H1 (cell line): ENCODE measurements at regions not wholly inside any gene's neighbourhood (a gene's known extent, or its start where the extent isn't known, plus 50 kb on each side); places are given as distances from the start of the nearest gene placed in this dataset.

ENCODE experiments used
- CTCF ChIA-PET: fragments of 300-600 bp; sonication (Branson Sonifier 250); formaldehyde crosslinking; loops from one replicate; lab custom pipeline; 2021; ENCODE audit not compliant: partially characterized antibody; lab: Charles Lee
- POLR2A ChIA-PET: fragments of 300-600 bp; sonication (Branson Sonifier 250); formaldehyde crosslinking; loops from one replicate; lab custom pipeline; 2021; ENCODE audit warnings: inconsistent platforms; ENCODE audit not compliant: partially characterized antibody; lab: Charles Lee
- DNase-seq, 2 experiments: peaks; one replicate each; pipeline versions ENCODE4 v3.0.0 to v3.0.0-alpha.2; 2010 to 2022; ENCODE audit warnings: low spot score in 2 of 2, low read depth in 1 of 2, mixed read lengths in 1 of 2
- FAIRE-seq: peaks from 2 replicates; lab custom pipeline; 2011; peaks lifted over from hg19 to GRCh38; lab: Jason Lieb, UNC
- H2AFZ ChIP-seq: 2 replicates; pipeline ENCODE4 v1.8.1; 2012; ENCODE audit warnings: low read length, inconsistent platforms
- H2AK5ac ChIP-seq: 2 replicates; pipeline ENCODE4 v1.6.1; 2013; ENCODE audit warnings: low read depth, low read length
- H2BK120ac ChIP-seq: replicated peaks from 2 replicates; pipeline ENCODE3; 2013; ENCODE audit warnings: low read depth, low read length, inconsistent platforms
- H2BK12ac ChIP-seq: 2 replicates; pipeline ENCODE4 v1.6.1; 2013; ENCODE audit warnings: low read depth, low read length
- H2BK15ac ChIP-seq: 2 replicates; pipeline ENCODE4 v1.6.1; 2013; ENCODE audit warnings: low read length
- H2BK20ac ChIP-seq: 2 replicates; pipeline ENCODE4 v1.6.1; 2013; ENCODE audit warnings: low read length
- H2BK5ac ChIP-seq: 2 replicates; pipeline ENCODE4 v1.6.1; 2013; ENCODE audit warnings: low read depth, low read length
- H3K14ac ChIP-seq: 2 replicates; pipeline ENCODE4 v1.6.1; 2013; ENCODE audit warnings: inconsistent platforms; ENCODE audit not compliant: insufficient read length
- H3K18ac ChIP-seq: 2 replicates; pipeline ENCODE4 v1.6.1; 2013; ENCODE audit warnings: low read length; ENCODE audit errors: extremely low read depth
- H3K23ac ChIP-seq: 2 replicates; pipeline ENCODE4 v1.6.1; 2013; ENCODE audit warnings: inconsistent platforms; ENCODE audit not compliant: insufficient read length
- H3K23me2 ChIP-seq: 2 replicates; pipeline ENCODE4 v1.6.1; 2013; ENCODE audit warnings: low read depth, low read length
- H3K27ac ChIP-seq: 2 replicates; pipeline ENCODE4 v1.6.1; 2011; ENCODE audit warnings: low read depth, low read length, inconsistent platforms
- H3K27me3 ChIP-seq, 4 experiments: replicated peaks in 1 of 4; 1 replicate in 1 of 4; 2 replicates in 3 of 4; pipeline versions ENCODE4 v1.6.1 to v1.8.1; 2011 to 2013; ENCODE audit warnings: low read length in 3 of 4, mild to moderate bottlenecking in 3 of 4, inconsistent platforms in 2 of 4, mixed read lengths in 2 of 4, moderate library complexity in 1 of 4; ENCODE audit not compliant: control insufficient read depth in 3 of 4, insufficient read depth in 3 of 4; ENCODE audit errors: extremely low read depth in 1 of 4
- H3K36me3 ChIP-seq, 4 experiments: 2 replicates each; pipeline versions ENCODE4 v1.6.1 to v1.8.1; 2011 to 2013; ENCODE audit warnings: mild to moderate bottlenecking in 4 of 4, low read length in 3 of 4, moderate library complexity in 2 of 4, control low read depth in 1 of 4, inconsistent platforms in 1 of 4; ENCODE audit not compliant: insufficient read depth in 4 of 4, control insufficient read depth in 2 of 4
- H3K4ac ChIP-seq: replicated peaks from 2 replicates; pipeline ENCODE3; 2013; ENCODE audit warnings: low read length, low read depth, mixed read lengths, inconsistent platforms; ENCODE audit not compliant: insufficient read length
- H3K4me1 ChIP-seq, 4 experiments: replicated peaks in 1 of 4; 1 replicate in 1 of 4; 2 replicates in 3 of 4; pipeline versions ENCODE4 v1.6.1 to v1.8.1; 2011 to 2013; ENCODE audit warnings: low read length in 3 of 4, inconsistent platforms in 2 of 4, mixed read lengths in 1 of 4; ENCODE audit not compliant: insufficient read depth in 4 of 4, control insufficient read depth in 3 of 4
- H3K4me2 ChIP-seq, 2 experiments: 2 replicates each; pipeline versions ENCODE4 v1.6.1 to v1.8.1; 2011 to 2013; ENCODE audit warnings: low read depth in 2 of 2, low read length in 2 of 2, control low read depth in 1 of 2, inconsistent platforms in 1 of 2, mild to moderate bottlenecking in 1 of 2; ENCODE audit not compliant: insufficient read depth in 1 of 2
- H3K4me3 ChIP-seq, 4 experiments: fragments of 200-600, 300-600 bp in 1 of 4; sonication (generic), shearing (Covaris generic), sonication (Bioruptor Twin) in 1 of 4; 2 replicates each; pipeline versions ENCODE4 v1.5.1 to v1.8.1; 2011 to 2016; ENCODE audit warnings: low read length in 4 of 4, low read depth in 3 of 4, control low read depth in 2 of 4, inconsistent platforms in 2 of 4, mild to moderate bottlenecking in 2 of 4, mixed read lengths in 1 of 4, moderate library complexity in 1 of 4; ENCODE audit not compliant: insufficient read depth in 2 of 4; ENCODE audit errors: extremely low read depth in 1 of 4
- H3K56ac ChIP-seq: replicated peaks from 2 replicates; pipeline ENCODE3; 2013; ENCODE audit warnings: low read depth, mild to moderate bottlenecking, mixed read lengths, low read length, inconsistent platforms; ENCODE audit not compliant: insufficient read length
- H3K79me1 ChIP-seq: 2 replicates; pipeline ENCODE4 v1.6.1; 2013; ENCODE audit warnings: low read depth, low read length, control low read depth
- H3K79me2 ChIP-seq, 2 experiments: 2 replicates each; pipeline versions ENCODE4 v1.6.1 to v1.8.1; 2012 to 2013; ENCODE audit warnings: low read length in 2 of 2, mild to moderate bottlenecking in 2 of 2, inconsistent platforms in 1 of 2; ENCODE audit not compliant: insufficient read depth in 2 of 2, control insufficient read depth in 1 of 2
- H3K9ac ChIP-seq, 4 experiments: replicated peaks in 1 of 4; 1 replicate in 1 of 4; 2 replicates in 3 of 4; pipeline versions ENCODE4 v1.6.1 to v1.8.1; 2011 to 2013; ENCODE audit warnings: low read depth in 3 of 4, low read length in 3 of 4, control low read depth in 2 of 4, mild to moderate bottlenecking in 2 of 4, moderate library complexity in 2 of 4, inconsistent platforms in 1 of 4; ENCODE audit errors: extremely low read depth in 1 of 4
- H3K9me3 ChIP-seq, 2 experiments: 2 replicates each; pipeline versions ENCODE4 v1.6.1 to v1.8.1; 2012 to 2013; ENCODE audit warnings: mild to moderate bottlenecking in 2 of 2, moderate library complexity in 2 of 2, control low read depth in 1 of 2, inconsistent platforms in 1 of 2, low read depth in 1 of 2, low read length in 1 of 2, mixed read lengths in 1 of 2; ENCODE audit not compliant: insufficient read depth in 2 of 2
- H4K20me1 ChIP-seq, 2 experiments: replicated peaks in 1 of 2; 2 replicates each; pipeline versions ENCODE3 to v1.8.1; 2011 to 2013; ENCODE audit warnings: inconsistent platforms in 2 of 2, low read length in 2 of 2, mild to moderate bottlenecking in 1 of 2; ENCODE audit not compliant: insufficient read depth in 2 of 2, control insufficient read depth in 1 of 2
- H4K5ac ChIP-seq: 2 replicates; pipeline ENCODE4 v1.6.1; 2013; ENCODE audit warnings: low read length, low read depth, mixed read lengths, inconsistent platforms; ENCODE audit not compliant: insufficient read length
- H4K8ac ChIP-seq: 2 replicates; pipeline ENCODE4 v1.8.0; 2013; ENCODE audit warnings: mild to moderate bottlenecking, moderate library complexity, low read length, inconsistent platforms; ENCODE audit not compliant: insufficient read depth; ENCODE audit errors: extremely low read depth
- H4K91ac ChIP-seq: replicated peaks from 2 replicates; pipeline ENCODE3; 2013; ENCODE audit warnings: low read length, mixed read lengths, inconsistent platforms; ENCODE audit not compliant: insufficient read length
- BRCA1 ChIP-seq: IDR thresholded peaks from 2 replicates; pipeline ENCODE4 v1.6.1; 2012; ENCODE audit warnings: low read depth, low read length, improper control_type of control experiment
- CHD1 ChIP-seq: IDR thresholded peaks from 2 replicates; pipeline ENCODE4 v1.6.1; 2012; ENCODE audit warnings: low read depth, low read length, improper control_type of control experiment
- CTCF ChIP-seq, 3 experiments: IDR thresholded peaks; 1 replicate in 2 of 3; 2 replicates in 1 of 3; pipeline versions ENCODE4 v1.5.1 to v1.6.1; 2011; ENCODE audit warnings: low read length in 3 of 3, mild to moderate bottlenecking in 3 of 3, inconsistent platforms in 2 of 3, low read depth in 1 of 3, moderate library complexity in 1 of 3; ENCODE audit not compliant: insufficient read depth in 1 of 3; ENCODE audit errors: control extremely low read depth in 1 of 3
- NANOG ChIP-seq: IDR thresholded peaks from 2 replicates; pipeline ENCODE4 v1.6.1; 2011; ENCODE audit warnings: low read length, low read depth, mild to moderate bottlenecking, inconsistent platforms; ENCODE audit not compliant: insufficient read depth, poor library complexity, severe bottlenecking
- PHF8 ChIP-seq: fragments of 200-600 bp; sonication (generic); conservative IDR thresholded peaks from 2 replicates; pipeline ENCODE4 v1.7.1; 2012; ENCODE audit warnings: low read depth, mild to moderate bottlenecking, inconsistent platforms, low read length, moderate library complexity
- RXRA ChIP-seq: IDR thresholded peaks from 2 replicates; pipeline ENCODE4 v1.6.1; 2011; ENCODE audit warnings: low read depth, mild to moderate bottlenecking, low read length, moderate library complexity; ENCODE audit not compliant: insufficient read depth
- SP2 ChIP-seq: IDR thresholded peaks from 2 replicates; pipeline ENCODE4 v1.6.1; 2012; ENCODE audit warnings: mild to moderate bottlenecking, low read length, inconsistent platforms
- TCF12 ChIP-seq: IDR thresholded peaks from 2 replicates; pipeline ENCODE4 v1.6.1; 2011; ENCODE audit warnings: low read depth, mild to moderate bottlenecking, low read length
- WGBS, 2 experiments: shearing (Covaris generic) in 1 of 2; methylation state at CpG; one replicate each; pipeline versions ENCODE4 v1.1.6 to v1.1.7; 2013 to 2015; ENCODE audit warnings: low lambda C conversion rate in 2 of 2, mixed read lengths in 2 of 2, inconsistent platforms in 1 of 2, low coverage in 1 of 2, missing lambda C conversion rate in 1 of 2; ENCODE audit not compliant: insufficient replicate concordance in 2 of 2, insufficient coverage in 1 of 2, insufficient read length in 1 of 2; ENCODE audit errors: extremely low coverage in 1 of 2, missing lambda C conversion rate in 1 of 2; 5-methylcytosine and 5-hydroxymethylcytosine counted together

- Histone ChIP-seq H4K5ac (no peak overlapping the region), H2BK120ac (no peak overlapping the region), H4K20me1 (no peaks in the 10 kb centered on the region), H2AFZ (no peak overlapping the region), H3K4me1 (peaks cover 11 to 40% (median 18%) of the 10 kb centered on the region in 4 experiments), H3K4me2 (no peak overlapping the region), H3K4ac (no peak overlapping the region), H3K27me3 (no peaks in the 10 kb centered on the region), H3K14ac (no peak overlapping the region), H2BK5ac (no peak overlapping the region), H3K36me3 (no peaks in the 10 kb centered on the region), H4K8ac (no peak overlapping the region; the same call in 1 of the 2 replicates), H4K91ac (no peak overlapping the region), H2BK20ac (no peak overlapping the region), H3K23ac (no peak overlapping the region), H2BK15ac (no peak overlapping the region), H3K79me1 (no peaks in the 10 kb centered on the region), H3K9ac (no peak overlapping the region), H2AK5ac (peak overlapping the region; percentile 75; the same call in 1 of the 2 replicates), H3K27ac (no peak overlapping the region), H3K56ac (no peak overlapping the region), H3K9me3 (no peaks in the 10 kb centered on the region), H3K18ac (no peak overlapping the region), H2BK12ac (0 out of 2 replicates have a peak overlapping the region, but pooled peaks have one; percentile 6), H3K79me2 (no peaks in the 10 kb centered on the region), H3K23me2 (no peaks in the 10 kb centered on the region), H3K4me3 (no peak overlapping the region)
- DNase-seq = no peak
- TF ChIP-seq PHF8 (no peak), NANOG (no peak), RXRA (no peak), SP2 (no peak), CHD1 (no peak), TCF12 (no peak), CTCF (IDR thresholded peaks at IDR 0.05; ENCODE audit: control extremely low read depth in 1 of 3, insufficient read depth in 1 of 3, low read depth in 1 of 3, low read length in 3 of 3) (no peak), BRCA1 (no peak)
- ChIA-PET CTCF (interaction anchor here (0.8 to 5.4 kb wide), 22 partner anchors 8 to 134 kb away, joined by 3 to 49 read pairs (median 9); partner anchors contain the start of gene MARCHF4), POLR2A (interaction anchor here (0.6 kb wide), 1 partner anchor 70 kb away, joined by 3 read pairs; no protein-coding TSS in a partner anchor)
- peak; percentile 50 for FAIRE-seq
- WGBS, 2 experiments = 86% methylated on average over 3 of the region's 3 CpGs; no CpG with 5 or more reads in 1 of the 2 experiments
These were observed 87.6 kb downstream of the MARCHF4 start for GRCh38 chr2:216284708-216285107.
